ENCODE measurements at regions not wholly inside any gene's neighbourhood (a gene's known extent, or its start where the extent isn't known, plus 50 kb on each side); places are given as distances from the start of the nearest gene placed in this dataset.
"Not testable (repeated sequence)": the region's sequence is repeated elsewhere in the genome, so short reads cannot be mapped to it uniquely, and the experiment has no call there.

GRCh38 chr11:129618046-129618569, 197.5 kb upstream of the TMEM45B start:
- intact Hi-C loops (cut with DNase I), result no loop called here
- ATAC-seq (ENCODE audit: poor library complexity) (no peak), DNase-seq (no peak)

- intact Hi-C loops (cut with DNase I), result no loop called here
- ATAC-seq (ENCODE audit: poor library complexity), result no peak
- no peak for DNase-seq
These were observed 195.2 kb upstream of the TMEM45B start for GRCh38 chr11:129620237-129621104.

- ATAC-seq (ENCODE audit: poor library complexity), result no peak
- no peak for DNase-seq
- intact Hi-C loops (cut with DNase I), result no loop called here
These were observed 189.7 kb upstream of the TMEM45B start for GRCh38 chr11:129625930-129626329.

DNA sequence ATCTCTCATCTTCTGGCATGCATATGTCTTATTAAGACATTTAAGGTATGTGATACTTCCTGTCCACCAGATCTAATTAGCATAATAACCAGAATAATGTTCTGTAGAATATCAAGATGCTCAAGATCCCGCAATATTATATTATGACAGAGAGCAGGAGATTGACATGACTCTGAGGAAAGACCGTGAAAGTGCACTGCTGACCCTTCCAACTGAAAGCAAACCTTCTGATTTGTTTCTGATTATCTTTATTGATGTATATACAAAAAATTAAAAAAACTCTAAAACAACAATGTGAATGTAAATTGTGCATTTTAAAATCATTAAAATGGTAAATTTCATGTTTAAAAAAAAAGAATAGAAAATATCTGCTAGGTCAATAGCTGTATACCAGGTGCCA, 184.4 kb upstream of the TMEM45B start:
- ATAC-seq (ENCODE audit: poor library complexity), result no peak
- no peak for DNase-seq
- intact Hi-C loops (cut with DNase I), result no loop called here

GRCh38 chr11:129636926-129637325, 178.7 kb upstream of the TMEM45B start:
- ATAC-seq (ENCODE audit: poor library complexity), result no peak
- intact Hi-C loops (cut with DNase I), result no loop called here
- DNase-seq, result no peak

- intact Hi-C loops (cut with DNase I), result no loop called here
These were observed 178.2 kb upstream of the TMEM45B start for GRCh38 chr11:129637473-129637872.

DNA sequence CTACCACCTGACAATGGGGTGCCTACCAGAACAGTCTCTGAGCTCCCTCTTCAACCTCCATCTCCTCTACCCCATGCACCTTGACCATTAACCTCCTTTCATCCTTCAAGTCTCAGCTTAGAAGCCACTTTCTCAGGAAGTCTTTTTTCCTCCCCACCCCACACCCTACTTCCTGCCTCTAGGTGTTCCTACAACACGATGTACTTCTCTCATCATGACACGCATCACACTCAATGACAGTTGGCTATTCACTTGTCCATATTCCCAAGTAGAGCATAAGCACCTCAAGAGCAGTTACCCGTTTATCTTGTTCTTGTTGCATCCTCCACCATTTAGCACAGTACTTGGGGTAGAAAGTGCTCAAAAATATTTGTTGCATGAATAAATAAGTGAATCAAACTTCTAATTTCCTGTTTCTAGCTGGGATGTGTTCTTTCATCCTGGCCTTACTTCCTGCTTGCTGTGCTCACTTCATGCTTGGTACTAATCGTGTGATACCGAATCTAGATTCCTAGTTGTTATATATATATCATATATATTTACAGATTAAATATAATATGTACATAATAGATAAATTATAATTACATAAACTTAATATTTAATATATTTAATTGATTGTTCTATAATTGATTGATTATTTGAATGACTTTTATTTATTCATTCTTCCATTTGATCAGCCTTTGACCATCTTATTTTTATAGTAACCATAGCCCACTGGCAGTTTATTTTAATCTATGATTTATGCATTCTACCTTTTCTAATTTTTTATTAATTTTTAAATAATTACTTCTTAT, 177.5 kb upstream of the TMEM45B start:
- intact Hi-C loops (cut with DNase I), result no loop called here

More at GRCh38 chr11:129637473-129637872, 178.2 kb upstream of the TMEM45B start:
- DNase-seq (no peak), ATAC-seq (ENCODE audit: poor library complexity) (no peak)

DNA sequence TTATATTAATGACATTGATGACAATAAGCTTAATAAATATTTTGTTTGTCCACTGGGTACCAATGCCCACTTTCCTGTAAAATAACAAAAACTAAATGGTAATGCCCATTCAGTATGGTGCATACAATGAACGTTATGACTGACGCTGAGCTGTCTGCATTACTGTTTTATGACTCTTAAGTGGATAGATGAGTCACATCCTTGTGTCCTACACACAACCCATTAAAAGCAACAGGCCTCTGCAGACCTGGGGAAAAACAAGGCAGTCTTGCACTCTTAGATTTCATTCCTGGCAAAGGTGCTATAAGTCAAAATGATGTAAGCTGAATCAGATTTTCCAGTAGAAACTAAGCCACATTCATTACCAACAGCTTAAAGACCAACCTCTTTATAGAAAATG, 176.3 kb upstream of the TMEM45B start:
- no peak for DNase-seq
- intact Hi-C loops (cut with DNase I), result no loop called here
- no peak for ATAC-seq (ENCODE audit: poor library complexity)

More for the DNA sequence above, 177.5 kb upstream of the TMEM45B start:
- ATAC-seq (ENCODE audit: poor library complexity) (no peak), DNase-seq (no peak)

DNA sequence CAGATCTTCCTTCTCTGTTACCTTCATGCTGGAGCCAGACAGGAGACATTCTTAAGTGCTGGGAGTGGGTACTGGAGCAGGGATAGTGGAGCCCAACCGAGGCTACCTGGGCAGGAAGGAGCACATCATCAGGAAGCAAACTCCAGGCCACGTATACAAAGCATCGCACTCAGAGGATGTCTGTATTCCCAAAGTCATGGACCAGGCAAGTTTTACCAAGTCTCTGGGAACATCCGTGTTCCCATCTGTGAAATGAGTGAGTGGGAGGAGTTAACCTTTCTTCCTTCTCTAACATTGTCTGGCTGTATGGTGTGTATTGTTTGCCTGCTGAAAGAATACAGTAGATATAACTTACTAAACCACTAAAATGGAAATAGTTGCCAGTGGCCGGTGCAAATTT, 175.0 kb upstream of the TMEM45B start:
- intact Hi-C loops (cut with DNase I), result no loop called here
- DNase-seq (no peak), ATAC-seq (ENCODE audit: poor library complexity) (no peak)

DNA sequence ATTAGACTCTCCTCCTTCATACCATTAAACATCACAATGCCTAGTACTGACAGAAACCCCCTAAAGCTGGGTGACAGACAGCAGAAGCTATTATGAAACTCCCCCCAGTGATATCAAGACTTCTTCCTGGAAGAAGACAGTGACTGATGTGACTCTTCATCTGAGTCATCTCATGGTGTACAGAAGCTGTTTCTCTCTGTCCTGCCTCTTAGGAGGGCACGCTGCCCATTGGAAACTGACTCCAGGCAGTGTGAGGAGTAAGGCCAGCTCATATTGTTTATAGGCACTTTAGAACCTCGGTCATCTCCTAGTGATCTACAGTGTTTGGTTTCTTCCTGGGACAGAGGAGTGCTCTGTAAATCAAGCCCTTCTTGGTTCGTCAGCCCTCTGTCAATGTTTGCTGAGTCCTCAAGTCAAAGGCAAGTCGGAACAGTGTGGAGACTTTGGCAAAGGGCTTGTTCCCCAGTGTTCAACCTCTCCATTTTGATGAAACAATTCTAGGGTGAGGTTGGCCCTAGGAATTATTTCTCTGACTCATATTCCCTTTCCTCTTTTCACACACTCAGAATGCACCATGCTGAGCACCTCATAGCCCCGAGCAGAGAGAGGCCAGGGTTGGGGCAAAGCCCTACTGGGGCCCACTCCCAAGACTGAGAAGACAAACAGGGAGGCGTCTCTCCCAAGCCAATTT, 172.5 kb upstream of the TMEM45B start:
- no peak for ATAC-seq (ENCODE audit: poor library complexity)
- intact Hi-C loops (cut with DNase I), result no loop called here

GRCh38 chr11:129644326-129644725, 171.3 kb upstream of the TMEM45B start:
- intact Hi-C loops (cut with DNase I), result no loop called here
- ATAC-seq (ENCODE audit: poor library complexity) (no peak), DNase-seq (no peak)

More for the DNA sequence above, 172.5 kb upstream of the TMEM45B start:
- no peak for DNase-seq

DNA sequence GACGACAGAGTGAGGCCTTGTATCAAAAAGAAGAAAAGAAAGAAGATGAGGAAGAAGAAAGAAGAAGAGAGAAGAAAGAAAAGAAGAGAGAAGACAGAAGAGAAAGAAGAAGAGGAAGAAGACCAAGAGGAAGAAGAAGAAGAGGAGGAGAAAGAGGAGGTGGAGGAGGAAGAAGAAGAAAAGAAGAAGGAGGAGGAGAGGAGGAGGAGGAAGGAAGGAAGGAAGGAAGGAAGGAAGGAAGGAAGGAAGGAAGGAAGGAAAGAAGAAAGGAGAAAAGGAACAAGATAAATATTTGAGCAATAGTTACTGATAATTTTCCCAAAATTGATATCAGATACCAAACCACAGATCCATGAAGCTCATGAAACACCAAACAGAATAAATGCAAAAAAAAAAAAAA, 169.7 kb upstream of the TMEM45B start:
- DNase-seq (no peak), ATAC-seq (ENCODE audit: poor library complexity) (no peak)
- intact Hi-C loops (cut with DNase I), result no loop called here

DNA sequence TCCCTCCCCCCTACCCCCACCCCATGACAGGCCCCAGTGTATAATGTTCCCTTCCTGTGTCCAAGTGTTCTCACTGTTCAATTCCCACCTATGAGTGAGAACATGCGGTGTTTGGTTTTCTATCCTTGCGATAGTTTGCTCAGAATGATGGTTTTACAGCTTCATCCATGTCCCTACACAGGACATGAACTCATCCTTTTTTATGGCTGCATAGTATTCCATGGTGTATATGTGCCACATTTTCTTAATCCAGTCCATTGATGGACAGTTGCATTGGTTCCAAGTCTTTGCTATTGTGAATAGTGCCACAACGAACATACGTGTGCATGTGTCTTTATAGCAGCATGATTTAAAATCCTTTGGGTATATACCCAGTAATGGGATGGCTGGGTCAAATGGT, 165.6 kb upstream of the TMEM45B start:
- DNase-seq; ATAC-seq (ENCODE audit: poor library complexity); intact Hi-C loops (cut with DNase I): not testable (repeated sequence)

GRCh38 chr11:129652835-129653234, 162.8 kb upstream of the TMEM45B start:
- DNase-seq, result no peak
- intact Hi-C loops (cut with DNase I), result no loop called here

GRCh38 chr11:129655247-129655832, 160.3 kb upstream of the TMEM45B start:
- ATAC-seq (ENCODE audit: poor library complexity) (no peak), DNase-seq (no peak)
- intact Hi-C loops (cut with DNase I), result no loop called here

More at GRCh38 chr11:129652835-129653234, 162.8 kb upstream of the TMEM45B start:
- ATAC-seq (ENCODE audit: poor library complexity), result no peak

- ATAC-seq (ENCODE audit: poor library complexity), result no peak
- intact Hi-C loops (cut with DNase I), result no loop called here
- DNase-seq, result no peak
These were observed 157.7 kb upstream of the TMEM45B start for GRCh38 chr11:129657866-129658525.

DNA sequence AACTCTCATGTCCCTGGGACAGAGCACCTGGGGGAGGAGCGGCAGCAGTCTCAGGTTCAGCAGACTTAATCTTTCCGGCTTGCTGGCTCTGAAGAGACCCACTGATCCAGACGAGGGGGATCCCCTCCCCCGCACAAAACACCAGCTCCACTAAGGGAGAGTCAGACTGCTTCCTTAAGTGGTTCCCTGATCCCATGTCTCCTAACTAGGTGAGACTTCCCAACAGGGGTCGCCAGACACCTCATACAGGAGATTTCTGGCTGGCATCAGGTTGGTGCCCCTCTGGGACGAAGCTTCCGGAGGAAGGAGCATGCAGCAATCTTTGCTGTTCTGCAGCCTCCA, 157.2 kb upstream of the TMEM45B start:
- intact Hi-C loops (cut with DNase I), result no loop called here
- no peak for ATAC-seq (ENCODE audit: poor library complexity)

GRCh38 chr11:129680907-129681306, 134.7 kb upstream of the TMEM45B start:
- intact Hi-C loops (cut with DNase I), result no loop called here
- DNase-seq, result no peak
- no peak for ATAC-seq (ENCODE audit: poor library complexity)

More for the DNA sequence above, 157.2 kb upstream of the TMEM45B start:
- no peak for DNase-seq
